ENCODE measurements at regions not wholly inside any gene's neighbourhood (a gene's known extent, or its start where the extent isn't known, plus 50 kb on each side); places are given as distances from the start of the nearest gene placed in this dataset.

GRCh38 chr9:87146933-87147332 is 199.6 kb upstream of the GAS1 start:
- no peak for TF ChIP-seq CTCF (IDR thresholded peaks at IDR 0.05 in 2 of 3, conservative IDR thresholded peaks at IDR 0.05 in 1 of 3; ENCODE audit: borderline replicate concordance in 1 of 3, insufficient read depth in 1 of 3, low read depth in 2 of 3, low read length in 2 of 3)
- no peak for TF ChIP-seq POLR2AphosphoS5 (IDR thresholded peaks at IDR 0.05; ENCODE audit: low read depth, low read length)
- no peak for TF ChIP-seq POLR2A (IDR thresholded peaks at IDR 0.05; ENCODE audit: borderline replicate concordance, extremely low read depth, insufficient read depth, insufficient read length)
- no peak for TF ChIP-seq SP1 (IDR thresholded peaks at IDR 0.05; ENCODE audit: low read depth)
- TF ChIP-seq TCF7L2 (IDR thresholded peaks at IDR 0.05; ENCODE audit: borderline replicate concordance, extremely low read depth, insufficient read depth, insufficient read length), result no peak
- no peak for TF ChIP-seq ZNF274 (IDR thresholded peaks at IDR 0.05; ENCODE audit: low read depth, low read length)
- no peak for TF ChIP-seq ZFX (IDR thresholded peaks at IDR 0.05)
- TF ChIP-seq RAD21 (IDR thresholded peaks at IDR 0.05; ENCODE audit: low read depth), result no peak
- TF ChIP-seq EGR1 (IDR thresholded peaks at IDR 0.05; ENCODE audit: low read depth), result no peak
- TF ChIP-seq EZH2 (IDR thresholded peaks at IDR 0.05), result no peak
- no peak for TF ChIP-seq JUND (IDR thresholded peaks at IDR 0.05)

All from HCT116 (cell line).